ENCODE measurements at regions not wholly inside any gene's neighbourhood (a gene's known extent, or its start where the extent isn't known, plus 50 kb on each side); places are given as distances from the start of the nearest gene placed in this dataset.

GRCh38 chr16:86806838-86807351, 228.5 kb downstream of the FOXL1 start:
- ATAC-seq (ENCODE audit: low read depth) (no peak), DNase-seq (no peak)
- POLR2A ChIA-PET, result no interaction called here
- no peak for TF ChIP-seq CTCF (IDR thresholded peaks at IDR 0.05)
- H3K27me3 Mint-ChIP-seq, result peaks cover 14% of the 10 kb centered on the region
- intact Hi-C loops (cut with micrococcal nuclease), result no loop called here
- H3K36me3 Mint-ChIP-seq (ENCODE audit: low read depth), result no peaks in the 10 kb centered on the region
- H3K27ac Mint-ChIP-seq, result no peak overlapping the region
- no peak overlapping the region for H3K4me3 Mint-ChIP-seq
- H3K4me1 Mint-ChIP-seq, result no peaks in the 10 kb centered on the region
- H3K9me3 Mint-ChIP-seq, result no peaks in the 10 kb centered on the region
- CTCF ChIA-PET, result no interaction called here

GRCh38 chr16:86808863-86809444, 230.6 kb downstream of the FOXL1 start:
- intact Hi-C loops (cut with micrococcal nuclease), result no loop called here
- Mint-ChIP-seq H3K36me3 (ENCODE audit: low read depth) (no peaks in the 10 kb centered on the region), H3K4me3 (no peak overlapping the region), H3K27ac (no peak overlapping the region), H3K27me3 (peaks cover 14% of the 10 kb centered on the region), H3K9me3 (no peaks in the 10 kb centered on the region), H3K4me1 (no peaks in the 10 kb centered on the region)
- TF ChIP-seq CTCF (IDR thresholded peaks at IDR 0.05), result no peak
- DNase-seq (no peak), ATAC-seq (ENCODE audit: low read depth) (no peak)
- ChIA-PET CTCF (no interaction called here), POLR2A (no interaction called here)

DNA sequence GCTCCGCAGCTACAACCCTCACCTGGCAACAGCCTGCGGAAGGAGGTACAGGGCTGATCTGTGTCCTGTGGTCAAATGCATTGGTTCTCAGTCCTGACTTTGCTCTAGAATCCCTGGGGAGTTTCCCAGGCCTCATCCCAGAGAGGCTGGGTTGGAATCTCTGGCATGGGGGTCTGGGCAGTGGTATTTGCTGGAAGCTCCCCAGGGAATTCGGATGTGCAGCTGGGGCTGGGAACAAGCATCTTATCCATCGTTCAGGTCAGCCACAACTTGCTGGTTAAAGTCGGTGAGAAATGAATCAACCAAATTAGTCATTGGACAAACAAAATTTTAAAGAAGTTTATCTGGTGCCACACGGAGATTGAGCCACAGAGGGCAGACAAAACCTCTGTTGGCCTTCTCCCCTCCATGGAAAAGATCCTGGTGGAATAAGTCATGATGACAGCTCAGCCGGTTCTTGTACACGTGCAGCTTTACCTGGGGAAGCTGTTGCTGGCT, 231.2 kb downstream of the FOXL1 start:
- no peak overlapping the region for H3K4me3 Mint-ChIP-seq
- DNase-seq, result no peak
- ChIA-PET CTCF (no interaction called here), POLR2A (no interaction called here)
- no peak for TF ChIP-seq CTCF (IDR thresholded peaks at IDR 0.05)
- H3K4me1 Mint-ChIP-seq, result no peaks in the 10 kb centered on the region
- H3K27ac Mint-ChIP-seq, result no peak overlapping the region
- H3K9me3 Mint-ChIP-seq, result no peaks in the 10 kb centered on the region
- H3K36me3 Mint-ChIP-seq (ENCODE audit: low read depth), result no peaks in the 10 kb centered on the region
- intact Hi-C loops (cut with micrococcal nuclease), result no loop called here
- ATAC-seq (ENCODE audit: low read depth), result no peak
- H3K27me3 Mint-ChIP-seq, result peaks cover 14% of the 10 kb centered on the region

- no peaks in the 10 kb centered on the region for H3K9me3 Mint-ChIP-seq
- TF ChIP-seq CTCF (IDR thresholded peaks at IDR 0.05), result no peak
- CTCF ChIA-PET, result no interaction called here
- no peak overlapping the region for H3K27ac Mint-ChIP-seq
- POLR2A ChIA-PET, result no interaction called here
- intact Hi-C loops (cut with micrococcal nuclease), result no loop called here
- H3K4me3 Mint-ChIP-seq, result no peak overlapping the region
- H3K27me3 Mint-ChIP-seq, result peaks cover 14% of the 10 kb centered on the region
- DNase-seq (no peak), ATAC-seq (ENCODE audit: low read depth) (no peak)
- no peaks in the 10 kb centered on the region for H3K36me3 Mint-ChIP-seq (ENCODE audit: low read depth)
- H3K4me1 Mint-ChIP-seq, result no peaks in the 10 kb centered on the region
Measured at GRCh38 chr16:86810062-86810461, 231.7 kb downstream of the FOXL1 start.

- intact Hi-C loops (cut with micrococcal nuclease), result no loop called here
- TF ChIP-seq CTCF (IDR thresholded peaks at IDR 0.05), result no peak
- H3K9me3 Mint-ChIP-seq, result no peaks in the 10 kb centered on the region
- peaks cover 13% of the 10 kb centered on the region for H3K27me3 Mint-ChIP-seq
- no peak overlapping the region for H3K27ac Mint-ChIP-seq
- ChIA-PET POLR2A (no interaction called here), CTCF (no interaction called here)
- no peaks in the 10 kb centered on the region for H3K36me3 Mint-ChIP-seq (ENCODE audit: low read depth)
- no peak for DNase-seq
- H3K4me3 Mint-ChIP-seq, result no peak overlapping the region
- no peak for ATAC-seq (ENCODE audit: low read depth)
- H3K4me1 Mint-ChIP-seq, result no peaks in the 10 kb centered on the region
Measured at GRCh38 chr16:86812363-86812970, 234.1 kb downstream of the FOXL1 start.

All from activated B cell treated with CpG ODN at 0.5 μM for 24 hours (primary cell).